ENCODE measurements at regions not wholly inside any gene's neighbourhood (a gene's known extent, or its start where the extent isn't known, plus 50 kb on each side); places are given as distances from the start of the nearest gene placed in this dataset.

DNA sequence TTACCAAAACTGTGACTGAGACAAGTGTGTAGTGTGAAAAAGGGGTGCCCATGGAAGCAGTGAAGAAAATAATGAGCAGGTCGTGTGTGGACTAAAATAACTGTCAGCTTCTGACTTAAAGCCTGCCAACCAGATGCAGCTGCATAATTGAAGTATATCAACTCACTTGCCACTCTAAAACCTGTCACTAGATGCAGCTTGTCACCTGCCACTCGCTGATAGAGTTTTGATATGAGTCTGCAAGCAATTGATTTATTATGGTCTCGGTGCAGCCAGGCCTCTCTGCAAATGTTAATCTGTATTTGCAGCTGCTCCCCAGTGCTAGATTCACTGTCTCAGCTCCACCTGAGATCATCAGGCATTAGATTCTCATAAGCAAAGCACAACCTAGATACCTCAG, 1090.0 kb upstream of the EYS start (continued):
- TF ChIP-seq, protein P1, sequence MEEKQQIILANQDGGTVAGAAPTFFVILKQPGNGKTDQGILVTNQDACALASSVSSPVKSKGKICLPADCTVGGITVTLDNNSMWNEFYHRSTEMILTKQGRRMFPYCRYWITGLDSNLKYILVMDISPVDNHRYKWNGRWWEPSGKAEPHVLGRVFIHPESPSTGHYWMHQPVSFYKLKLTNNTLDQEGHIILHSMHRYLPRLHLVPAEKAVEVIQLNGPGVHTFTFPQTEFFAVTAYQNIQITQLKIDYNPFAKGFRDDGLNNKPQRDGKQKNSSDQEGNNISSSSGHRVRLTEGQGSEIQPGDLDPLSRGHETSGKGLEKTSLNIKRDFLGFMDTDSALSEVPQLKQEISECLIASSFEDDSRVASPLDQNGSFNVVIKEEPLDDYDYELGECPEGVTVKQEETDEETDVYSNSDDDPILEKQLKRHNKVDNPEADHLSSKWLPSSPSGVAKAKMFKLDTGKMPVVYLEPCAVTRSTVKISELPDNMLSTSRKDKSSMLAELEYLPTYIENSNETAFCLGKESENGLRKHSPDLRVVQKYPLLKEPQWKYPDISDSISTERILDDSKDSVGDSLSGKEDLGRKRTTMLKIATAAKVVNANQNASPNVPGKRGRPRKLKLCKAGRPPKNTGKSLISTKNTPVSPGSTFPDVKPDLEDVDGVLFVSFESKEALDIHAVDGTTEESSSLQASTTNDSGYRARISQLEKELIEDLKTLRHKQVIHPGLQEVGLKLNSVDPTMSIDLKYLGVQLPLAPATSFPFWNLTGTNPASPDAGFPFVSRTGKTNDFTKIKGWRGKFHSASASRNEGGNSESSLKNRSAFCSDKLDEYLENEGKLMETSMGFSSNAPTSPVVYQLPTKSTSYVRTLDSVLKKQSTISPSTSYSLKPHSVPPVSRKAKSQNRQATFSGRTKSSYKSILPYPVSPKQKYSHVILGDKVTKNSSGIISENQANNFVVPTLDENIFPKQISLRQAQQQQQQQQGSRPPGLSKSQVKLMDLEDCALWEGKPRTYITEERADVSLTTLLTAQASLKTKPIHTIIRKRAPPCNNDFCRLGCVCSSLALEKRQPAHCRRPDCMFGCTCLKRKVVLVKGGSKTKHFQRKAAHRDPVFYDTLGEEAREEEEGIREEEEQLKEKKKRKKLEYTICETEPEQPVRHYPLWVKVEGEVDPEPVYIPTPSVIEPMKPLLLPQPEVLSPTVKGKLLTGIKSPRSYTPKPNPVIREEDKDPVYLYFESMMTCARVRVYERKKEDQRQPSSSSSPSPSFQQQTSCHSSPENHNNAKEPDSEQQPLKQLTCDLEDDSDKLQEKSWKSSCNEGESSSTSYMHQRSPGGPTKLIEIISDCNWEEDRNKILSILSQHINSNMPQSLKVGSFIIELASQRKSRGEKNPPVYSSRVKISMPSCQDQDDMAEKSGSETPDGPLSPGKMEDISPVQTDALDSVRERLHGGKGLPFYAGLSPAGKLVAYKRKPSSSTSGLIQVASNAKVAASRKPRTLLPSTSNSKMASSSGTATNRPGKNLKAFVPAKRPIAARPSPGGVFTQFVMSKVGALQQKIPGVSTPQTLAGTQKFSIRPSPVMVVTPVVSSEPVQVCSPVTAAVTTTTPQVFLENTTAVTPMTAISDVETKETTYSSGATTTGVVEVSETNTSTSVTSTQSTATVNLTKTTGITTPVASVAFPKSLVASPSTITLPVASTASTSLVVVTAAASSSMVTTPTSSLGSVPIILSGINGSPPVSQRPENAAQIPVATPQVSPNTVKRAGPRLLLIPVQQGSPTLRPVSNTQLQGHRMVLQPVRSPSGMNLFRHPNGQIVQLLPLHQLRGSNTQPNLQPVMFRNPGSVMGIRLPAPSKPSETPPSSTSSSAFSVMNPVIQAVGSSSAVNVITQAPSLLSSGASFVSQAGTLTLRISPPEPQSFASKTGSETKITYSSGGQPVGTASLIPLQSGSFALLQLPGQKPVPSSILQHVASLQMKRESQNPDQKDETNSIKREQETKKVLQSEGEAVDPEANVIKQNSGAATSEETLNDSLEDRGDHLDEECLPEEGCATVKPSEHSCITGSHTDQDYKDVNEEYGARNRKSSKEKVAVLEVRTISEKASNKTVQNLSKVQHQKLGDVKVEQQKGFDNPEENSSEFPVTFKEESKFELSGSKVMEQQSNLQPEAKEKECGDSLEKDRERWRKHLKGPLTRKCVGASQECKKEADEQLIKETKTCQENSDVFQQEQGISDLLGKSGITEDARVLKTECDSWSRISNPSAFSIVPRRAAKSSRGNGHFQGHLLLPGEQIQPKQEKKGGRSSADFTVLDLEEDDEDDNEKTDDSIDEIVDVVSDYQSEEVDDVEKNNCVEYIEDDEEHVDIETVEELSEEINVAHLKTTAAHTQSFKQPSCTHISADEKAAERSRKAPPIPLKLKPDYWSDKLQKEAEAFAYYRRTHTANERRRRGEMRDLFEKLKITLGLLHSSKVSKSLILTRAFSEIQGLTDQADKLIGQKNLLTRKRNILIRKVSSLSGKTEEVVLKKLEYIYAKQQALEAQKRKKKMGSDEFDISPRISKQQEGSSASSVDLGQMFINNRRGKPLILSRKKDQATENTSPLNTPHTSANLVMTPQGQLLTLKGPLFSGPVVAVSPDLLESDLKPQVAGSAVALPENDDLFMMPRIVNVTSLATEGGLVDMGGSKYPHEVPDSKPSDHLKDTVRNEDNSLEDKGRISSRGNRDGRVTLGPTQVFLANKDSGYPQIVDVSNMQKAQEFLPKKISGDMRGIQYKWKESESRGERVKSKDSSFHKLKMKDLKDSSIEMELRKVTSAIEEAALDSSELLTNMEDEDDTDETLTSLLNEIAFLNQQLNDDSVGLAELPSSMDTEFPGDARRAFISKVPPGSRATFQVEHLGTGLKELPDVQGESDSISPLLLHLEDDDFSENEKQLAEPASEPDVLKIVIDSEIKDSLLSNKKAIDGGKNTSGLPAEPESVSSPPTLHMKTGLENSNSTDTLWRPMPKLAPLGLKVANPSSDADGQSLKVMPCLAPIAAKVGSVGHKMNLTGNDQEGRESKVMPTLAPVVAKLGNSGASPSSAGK (IDR thresholded peaks at IDR 0.05), result no peak
- TF ChIP-seq CBX2 (IDR thresholded peaks at IDR 0.05; ENCODE audit: insufficient read depth, low read length, poor library complexity, severe bottlenecking), result no peak
- TF ChIP-seq, protein P2, sequence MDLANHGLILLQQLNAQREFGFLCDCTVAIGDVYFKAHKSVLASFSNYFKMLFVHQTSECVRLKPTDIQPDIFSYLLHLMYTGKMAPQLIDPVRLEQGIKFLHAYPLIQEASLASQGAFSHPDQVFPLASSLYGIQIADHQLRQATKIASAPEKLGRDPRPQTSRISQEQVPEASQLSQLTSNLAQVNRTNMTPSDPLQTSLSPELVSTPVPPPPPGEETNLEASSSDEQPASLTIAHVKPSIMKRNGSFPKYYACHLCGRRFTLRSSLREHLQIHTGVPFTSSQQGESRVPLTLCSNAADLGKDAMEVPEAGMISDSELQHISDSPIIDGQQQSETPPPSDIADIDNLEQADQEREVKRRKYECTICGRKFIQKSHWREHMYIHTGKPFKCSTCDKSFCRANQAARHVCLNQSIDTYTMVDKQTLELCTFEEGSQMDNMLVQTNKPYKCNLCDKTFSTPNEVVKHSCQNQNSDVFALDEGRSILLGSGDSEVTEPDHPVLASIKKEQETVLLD (IDR thresholded peaks at IDR 0.05), result no peak

All from K562 (cell line).